COR-L47 (cell line): ENCODE measurements at regions not wholly inside any gene's neighbourhood (a gene's known extent, or its start where the extent isn't known, plus 50 kb on each side); places are given as distances from the start of the nearest gene placed in this dataset.

Experiments used
- DNase-seq: peaks from one replicate; lab custom pipeline; 2025; lab: John Stamatoyannopoulos, UW

GRCh38 chr4:163764569-163764968 is 270.1 kb downstream of the TMA16 start:
- no peak for DNase-seq

DNA sequence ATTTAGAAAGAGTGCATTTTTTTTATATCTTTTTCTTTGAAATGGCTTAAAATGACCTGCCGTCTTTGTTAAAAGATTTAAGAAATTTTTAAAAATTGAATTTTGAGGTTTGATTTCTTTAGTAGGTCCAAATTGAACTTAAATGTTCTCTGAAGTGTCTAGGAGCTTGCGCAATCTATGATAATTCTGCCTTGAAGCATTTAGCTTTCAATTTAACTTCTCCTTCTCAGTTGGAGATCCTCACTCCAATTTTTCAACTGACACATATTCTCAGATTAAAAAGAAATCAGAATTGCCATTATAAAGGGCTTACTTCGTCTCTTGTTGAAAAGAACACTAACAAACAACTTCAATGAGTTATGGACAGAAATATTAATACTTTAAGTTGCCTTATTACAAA is 273.5 kb downstream of the TMA16 start:
- DNase-seq: no peak

- DNase-seq: no peak
These were observed 277.7 kb downstream of the TMA16 start for GRCh38 chr4:163772238-163772637.

- no peak for DNase-seq
These were observed 279.4 kb downstream of the TMA16 start for GRCh38 chr4:163773940-163774339.

DNA sequence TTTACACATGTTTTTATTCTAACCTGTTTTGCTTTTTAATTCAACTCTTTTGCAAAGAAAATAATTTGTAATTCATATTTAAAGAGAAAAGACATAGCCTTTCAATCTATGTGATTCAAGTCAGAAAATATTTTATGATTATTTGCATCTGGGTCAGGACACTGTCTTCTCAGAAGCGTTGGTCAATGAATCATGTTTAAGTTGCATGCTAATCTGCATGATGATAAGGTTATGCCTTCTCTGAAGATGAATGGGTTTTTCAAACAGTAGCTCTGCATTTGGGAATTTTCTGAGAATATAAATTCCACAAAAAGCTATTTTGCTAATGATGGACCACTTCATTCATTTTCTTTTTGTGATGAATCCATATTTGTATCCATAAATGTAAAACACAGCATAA is 282.5 kb downstream of the TMA16 start:
- no peak for DNase-seq

GRCh38 chr4:163781726-163782125 is 287.2 kb downstream of the TMA16 start:
- DNase-seq: no peak

- no peak for DNase-seq
These were observed 295.7 kb downstream of the TMA16 start for GRCh38 chr4:163790231-163790630.

DNA sequence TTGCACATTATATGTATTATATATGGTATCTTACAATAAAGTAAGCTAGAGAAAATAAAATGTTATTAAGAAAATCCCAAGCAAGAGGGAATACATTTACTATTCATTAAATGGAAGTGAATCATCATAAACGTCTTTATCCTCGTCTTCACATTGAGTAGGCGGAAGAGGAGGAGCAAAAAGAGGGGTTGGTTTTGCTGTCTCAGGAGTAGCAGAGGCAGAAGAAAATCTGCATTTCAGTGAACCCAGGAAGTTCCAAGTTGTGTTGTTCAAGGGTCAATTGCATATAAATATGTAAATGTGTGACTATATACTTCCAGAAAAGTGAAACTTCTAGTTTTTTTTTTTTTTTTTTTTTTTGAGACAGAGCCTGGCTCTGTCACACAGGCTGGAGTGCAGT is 301.4 kb downstream of the TMA16 start:
- DNase-seq: no peak

DNA sequence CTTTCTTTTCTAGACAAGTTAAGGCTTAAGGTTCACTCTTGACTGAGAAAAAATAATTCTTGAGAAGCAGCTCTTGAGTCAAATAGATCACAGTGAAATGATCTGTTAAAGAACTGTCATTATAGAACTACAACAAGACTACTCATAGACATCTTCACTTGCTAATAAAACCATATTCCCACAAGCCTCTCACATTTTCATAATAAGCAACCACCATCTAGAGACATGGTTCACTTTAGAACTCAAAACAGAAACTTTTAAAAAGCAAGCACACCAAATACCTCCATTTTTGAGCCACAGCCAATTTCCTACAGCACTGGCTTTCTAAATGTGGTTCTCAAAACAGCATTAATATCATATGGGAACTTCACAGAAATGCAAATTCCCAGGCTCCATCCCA is 309.5 kb downstream of the TMA16 start:
- no peak for DNase-seq

DNA sequence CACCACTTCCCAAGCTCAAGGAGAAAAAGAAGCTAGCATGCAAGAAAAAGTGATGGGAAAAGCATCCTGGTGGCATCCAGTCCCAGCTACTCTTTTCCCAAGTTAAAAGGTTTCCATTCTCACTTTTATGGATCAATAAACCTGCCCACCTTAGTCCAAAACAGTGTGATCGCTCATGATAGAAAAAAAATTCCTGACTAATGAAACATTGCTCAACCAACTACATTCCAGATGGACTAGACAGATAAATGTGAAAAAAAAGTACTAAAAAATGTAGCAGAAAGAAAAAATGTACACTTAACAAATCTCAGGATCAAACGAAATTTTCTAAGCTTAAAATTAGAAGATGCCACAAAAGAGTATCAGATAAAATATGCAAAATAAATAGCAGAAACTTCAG is 312.2 kb downstream of the TMA16 start:
- DNase-seq: no peak

DNA sequence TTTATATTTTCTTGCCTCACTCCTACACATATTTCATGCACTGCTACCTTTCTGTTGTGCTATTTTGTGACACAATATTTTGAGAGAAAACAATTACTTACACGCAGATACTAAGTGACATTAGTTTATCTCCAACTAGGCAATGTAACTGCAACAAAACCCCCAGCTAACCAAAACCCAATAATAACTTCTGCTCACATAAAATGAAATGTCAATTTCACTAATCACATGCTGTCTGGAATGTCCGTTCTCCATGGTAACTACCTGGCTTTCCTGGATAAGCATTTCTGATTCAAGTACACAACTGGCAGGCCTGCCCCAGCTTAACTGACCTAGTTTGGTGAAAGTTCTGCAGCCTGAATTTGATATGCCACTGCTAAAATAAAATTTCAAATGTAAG is 313.5 kb downstream of the TMA16 start:
- DNase-seq: no peak

DNA sequence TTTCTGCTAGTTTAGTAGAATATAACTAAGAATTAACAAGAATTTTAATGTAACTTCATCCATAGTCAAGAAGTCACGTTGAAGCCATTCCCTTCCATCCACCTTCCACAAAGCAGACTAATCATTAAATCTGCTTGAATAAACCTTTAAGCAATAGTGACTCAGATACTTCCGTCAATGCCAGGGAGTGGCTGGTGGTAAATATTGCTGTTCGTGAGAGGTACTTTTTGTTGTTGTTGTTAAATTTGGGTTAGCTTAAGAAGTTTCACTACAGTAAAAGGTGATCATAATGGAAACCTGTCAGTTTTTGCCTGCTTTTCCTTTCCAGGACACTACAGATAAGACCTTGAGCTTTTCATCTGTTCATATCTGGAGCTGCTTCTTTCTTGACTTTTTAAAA is 316.3 kb downstream of the TMA16 start:
- DNase-seq: no peak

GRCh38 chr4:163815776-163816175 is 321.3 kb downstream of the TMA16 start:
- DNase-seq: no peak

DNA sequence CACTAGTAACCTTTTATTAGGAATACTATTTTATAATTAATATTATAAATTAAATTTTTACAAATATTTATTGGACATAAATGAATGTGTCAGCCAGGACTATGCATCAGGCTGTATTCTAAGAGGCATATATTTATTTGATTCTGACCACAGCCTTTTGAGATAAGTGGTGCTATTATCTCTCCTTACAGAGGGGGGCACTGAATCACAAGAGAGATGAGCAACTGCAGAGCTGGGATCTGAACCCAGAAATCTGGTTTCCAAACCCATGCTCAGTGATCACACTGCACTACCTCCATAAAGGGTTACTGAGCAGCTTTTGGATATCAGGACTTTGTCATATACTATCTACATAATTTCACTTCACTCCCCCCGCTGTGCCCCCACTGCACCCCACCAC is 322.0 kb downstream of the TMA16 start:
- no peak for DNase-seq

- DNase-seq: no peak
These were observed 324.2 kb downstream of the TMA16 start for GRCh38 chr4:163818673-163819072.

GRCh38 chr4:163833669-163834068 is 339.2 kb downstream of the TMA16 start:
- no peak for DNase-seq

DNA sequence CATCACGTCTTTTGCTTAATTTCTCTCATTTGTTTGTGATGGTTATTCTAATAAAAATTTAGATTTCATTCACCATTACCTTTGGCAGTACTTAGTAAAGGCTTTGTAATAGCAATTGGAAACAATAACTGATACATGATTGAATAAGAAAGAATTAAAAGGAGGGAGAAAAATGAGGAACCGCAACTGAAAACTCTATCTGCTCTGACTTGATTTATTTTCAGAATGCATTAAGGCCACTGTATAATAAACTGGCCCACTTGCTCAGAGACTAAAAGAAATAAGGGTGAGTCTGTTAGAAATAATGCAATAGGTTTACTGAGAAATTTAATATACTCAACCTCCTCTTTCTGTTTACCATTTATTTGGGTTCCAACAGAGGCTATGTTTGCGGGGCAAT is 351.5 kb downstream of the TMA16 start:
- DNase-seq: no peak

DNA sequence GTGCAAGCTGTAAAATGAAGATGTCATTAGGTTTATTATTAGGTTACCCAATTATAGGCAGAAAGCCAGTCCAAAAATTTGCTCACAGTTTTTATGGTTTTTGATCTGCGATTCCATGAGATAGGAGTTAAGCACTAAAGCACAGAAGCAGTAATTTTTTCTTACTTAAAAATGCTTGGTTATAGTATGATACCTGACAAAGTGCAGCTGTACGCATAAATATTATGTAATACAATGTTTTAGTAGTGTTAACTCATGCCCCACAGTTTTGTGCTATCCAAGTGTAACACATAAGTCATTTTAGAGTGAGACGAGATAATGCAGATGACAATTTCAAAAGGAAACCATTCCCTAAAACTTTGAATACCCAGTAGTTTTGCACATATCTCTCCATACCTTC is 357.8 kb downstream of the TMA16 start:
- no peak for DNase-seq

DNA sequence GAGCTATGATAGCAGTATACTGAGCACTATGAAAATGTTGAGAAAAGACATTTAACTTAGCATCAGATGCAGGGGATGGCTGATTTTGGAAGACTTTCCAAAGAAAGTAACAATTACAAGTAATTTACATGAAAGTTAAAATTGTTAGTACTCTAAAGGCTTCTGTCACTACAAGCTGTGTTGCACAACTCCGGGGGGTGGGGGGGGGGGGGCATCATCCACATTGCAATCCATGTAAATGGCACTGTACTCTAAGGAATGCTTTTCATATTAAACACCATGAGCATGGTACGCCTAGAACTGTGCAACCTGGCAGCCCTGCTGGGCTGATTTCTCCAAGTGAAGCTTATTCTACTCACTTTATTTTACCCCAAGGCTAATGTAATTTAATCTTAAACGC is 363.4 kb downstream of the TMA16 start:
- DNase-seq: no peak

DNA sequence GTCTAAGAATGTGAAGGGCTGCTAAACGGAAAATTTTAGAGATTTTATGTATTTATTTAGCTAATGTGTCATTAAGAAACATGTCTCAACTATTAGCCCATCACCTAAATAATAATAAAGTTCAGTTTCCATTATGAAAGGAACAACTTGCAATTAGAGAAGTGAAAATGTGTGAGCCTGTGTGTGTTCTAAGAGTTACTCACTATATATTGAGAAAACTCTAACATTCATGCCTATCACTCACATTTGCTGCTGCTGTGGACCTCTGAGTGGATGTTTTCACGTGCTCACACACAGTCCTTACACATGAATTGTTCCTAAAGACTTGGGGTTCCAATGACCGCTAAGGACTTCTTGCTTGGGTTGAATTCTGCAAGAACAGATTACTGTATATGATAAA is 364.0 kb downstream of the TMA16 start:
- no peak for DNase-seq

- no peak for DNase-seq
These were observed 368.6 kb downstream of the TMA16 start for GRCh38 chr4:163863082-163863481.

DNA sequence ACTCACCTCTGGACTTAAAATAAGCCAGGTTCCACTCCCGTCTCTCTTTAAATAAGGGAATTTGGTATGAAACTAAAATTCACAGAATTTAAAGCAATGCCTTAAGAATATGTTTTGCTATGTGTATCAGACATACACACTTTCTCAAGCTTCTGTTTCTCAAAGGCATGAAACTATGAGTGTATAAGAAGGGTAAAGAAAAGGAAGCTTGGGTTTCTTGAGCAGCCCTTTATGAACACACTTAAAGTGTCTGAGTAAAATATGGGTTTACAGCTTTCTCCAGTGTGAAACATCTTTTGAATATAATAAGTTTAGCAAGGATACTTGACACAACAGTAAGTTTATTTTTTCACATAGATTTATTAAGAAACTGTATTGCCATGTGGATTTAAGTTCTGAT is 370.5 kb downstream of the TMA16 start:
- no peak for DNase-seq

DNA sequence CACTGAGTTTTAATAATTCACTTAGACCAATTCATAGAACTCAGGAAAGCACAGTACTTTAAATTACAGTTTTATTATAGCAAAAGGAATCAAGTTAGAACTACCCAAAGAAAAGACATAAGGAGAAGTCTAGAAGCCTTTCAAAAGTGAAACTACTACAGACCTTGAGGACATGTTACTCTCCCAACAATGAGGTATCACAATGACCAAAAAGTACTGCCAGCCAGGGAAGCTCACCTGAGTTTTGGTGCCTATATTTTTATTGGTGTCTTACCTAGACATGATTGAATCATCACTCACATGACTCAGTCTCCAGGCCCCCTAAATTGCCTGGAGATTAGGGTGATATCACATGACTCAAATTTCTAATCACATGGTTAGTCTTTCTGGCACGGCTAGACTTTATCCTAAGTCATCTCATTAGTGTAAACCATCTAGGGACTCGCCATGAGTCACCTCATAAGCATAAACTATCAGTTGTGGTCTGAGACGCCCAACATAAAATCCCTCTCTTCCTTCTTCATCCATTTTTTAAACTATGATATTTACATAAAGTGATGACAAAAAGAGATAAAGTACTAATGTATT is 372.3 kb downstream of the TMA16 start:
- no peak for DNase-seq

- DNase-seq: no peak
These were observed 374.0 kb downstream of the TMA16 start for GRCh38 chr4:163868445-163868844.

DNA sequence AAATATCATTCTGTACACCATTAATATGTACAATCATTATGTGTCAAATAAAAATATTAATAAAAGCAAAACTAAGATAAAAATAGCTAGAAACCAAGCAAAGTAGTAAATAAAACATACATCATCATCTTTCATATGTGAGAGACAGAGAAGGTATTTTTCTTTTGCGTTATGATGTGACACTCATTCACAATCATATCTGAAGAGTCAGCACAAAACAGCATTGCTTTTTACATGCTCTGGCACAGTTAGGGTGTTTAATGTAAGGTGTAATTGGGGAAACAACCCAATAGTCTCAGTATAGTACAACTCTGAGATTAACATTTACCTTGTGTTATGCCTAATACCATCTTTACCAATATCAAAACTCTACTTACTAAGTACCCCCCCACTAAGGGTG is 376.6 kb downstream of the TMA16 start:
- DNase-seq: no peak
